Stimulated activated memory B cell treated with anti-CD40 and anti-IgM and Interleukin-4, amounts not matched to agents 10 μg/mL and 1 μg/mL and 100 μg/mL, for 72 hours (primary cell): ENCODE measurements at regions not wholly inside any gene's neighbourhood (a gene's known extent, or its start where the extent isn't known, plus 50 kb on each side); places are given as distances from the start of the nearest gene placed in this dataset.
"Not testable (repeated sequence)": the region's sequence is repeated elsewhere in the genome, so short reads cannot be mapped to it uniquely, and the experiment has no call there.

Experiments used
- ATAC-seq: fragments of 150-1000 bp; cut with Tn5 transposase; 2 replicates; pipeline ENCODE4 v1.10.0; 2021
- H3K27ac Mint-ChIP-seq: one replicate; pipeline ENCODE4 v1.8.0; 2022; ENCODE audit warnings: mild to moderate bottlenecking, mixed read lengths
- H3K27me3 Mint-ChIP-seq: one replicate; pipeline ENCODE4 v1.8.0; 2022; ENCODE audit warnings: mixed read lengths
- H3K36me3 Mint-ChIP-seq: one replicate; pipeline ENCODE4 v1.8.0; 2022; ENCODE audit warnings: mixed read lengths
- H3K4me1 Mint-ChIP-seq: one replicate; pipeline ENCODE4 v1.8.0; 2022; ENCODE audit warnings: mixed read lengths
- H3K4me3 Mint-ChIP-seq: one replicate; pipeline ENCODE4 v1.8.0; 2022; ENCODE audit warnings: mild to moderate bottlenecking, moderate library complexity, mixed read lengths
- H3K9me3 Mint-ChIP-seq: one replicate; pipeline ENCODE4 v1.8.0; 2022; ENCODE audit warnings: mixed read lengths

DNA sequence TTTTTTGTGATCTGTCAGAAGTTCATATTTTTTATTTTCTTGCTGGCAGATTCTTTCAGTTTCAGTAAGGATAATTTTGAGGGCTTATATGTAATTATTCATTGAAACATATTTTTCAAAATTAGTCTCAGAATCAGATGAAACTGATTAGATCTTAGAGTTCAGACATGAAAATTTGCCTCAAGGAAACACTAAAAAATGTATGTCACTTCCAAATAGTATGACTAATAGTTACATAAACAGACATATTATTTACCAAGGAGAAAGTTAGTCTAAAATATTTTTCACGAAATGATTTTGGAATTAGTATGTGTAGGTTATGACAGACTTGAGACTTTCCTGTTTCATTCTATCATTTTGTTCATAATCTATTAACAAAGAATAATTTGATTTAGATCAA is 628.6 kb downstream of the CCDC85A start:
- no peak overlapping the region for H3K27ac Mint-ChIP-seq
- no peaks in the 10 kb centered on the region for H3K9me3 Mint-ChIP-seq
- H3K36me3 Mint-ChIP-seq = no peaks in the 10 kb centered on the region
- no peaks in the 10 kb centered on the region for H3K4me1 Mint-ChIP-seq
- H3K27me3 Mint-ChIP-seq = no peaks in the 10 kb centered on the region
- no peak overlapping the region for H3K4me3 Mint-ChIP-seq
- ATAC-seq = no peak

DNA sequence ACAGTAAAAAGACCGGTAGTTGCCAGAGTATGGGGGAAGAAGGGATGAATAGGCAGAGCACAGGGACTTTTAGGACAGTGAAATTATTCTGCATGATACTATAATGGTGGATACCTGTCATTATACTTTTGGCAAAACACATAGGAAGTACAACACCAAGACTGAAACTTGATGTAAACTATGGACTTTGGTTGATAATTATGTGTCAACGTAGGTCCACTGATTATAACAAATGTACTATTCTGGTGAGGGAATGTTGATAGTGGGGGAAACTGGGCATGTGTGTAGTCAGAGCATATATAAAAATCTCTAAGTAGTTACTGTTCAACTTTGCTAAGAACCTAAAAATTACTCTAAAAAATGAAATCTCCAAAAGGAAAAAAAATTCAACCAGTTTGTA is 629.7 kb downstream of the CCDC85A start:
- Mint-ChIP-seq H3K27me3 (no peaks in the 10 kb centered on the region), H3K27ac (no peak overlapping the region), H3K4me1 (no peaks in the 10 kb centered on the region), H3K4me3 (no peak overlapping the region), H3K36me3 (no peaks in the 10 kb centered on the region), H3K9me3 (no peaks in the 10 kb centered on the region)
- ATAC-seq = no peak

DNA sequence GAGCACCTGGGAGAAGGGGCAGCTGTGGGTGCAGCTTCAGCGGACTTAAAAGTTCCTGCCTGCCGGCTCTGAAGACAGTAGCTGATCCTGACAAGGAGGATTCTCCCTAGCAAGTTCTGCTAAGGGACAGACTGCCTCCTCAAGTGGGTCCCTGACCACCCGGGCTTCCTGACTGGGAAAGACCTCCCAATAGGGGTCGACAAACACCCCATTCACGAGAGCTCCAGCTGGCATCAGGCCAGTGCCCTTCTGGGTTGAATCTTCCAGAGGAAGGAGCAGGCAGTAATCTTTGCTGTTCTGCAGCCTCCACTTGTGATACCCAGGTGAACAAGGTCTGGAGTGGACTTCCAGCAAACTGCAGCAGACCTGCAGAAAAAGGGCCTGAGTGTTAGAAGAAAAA is 632.9 kb downstream of the CCDC85A start:
- peaks cover 3% of the 10 kb centered on the region for H3K9me3 Mint-ChIP-seq
- no peak for ATAC-seq
- H3K4me3 Mint-ChIP-seq = no peak overlapping the region
- H3K27me3 Mint-ChIP-seq = no peaks in the 10 kb centered on the region
- H3K36me3 Mint-ChIP-seq = no peaks in the 10 kb centered on the region
- H3K27ac Mint-ChIP-seq = no peak overlapping the region
- H3K4me1 Mint-ChIP-seq = no peaks in the 10 kb centered on the region

DNA sequence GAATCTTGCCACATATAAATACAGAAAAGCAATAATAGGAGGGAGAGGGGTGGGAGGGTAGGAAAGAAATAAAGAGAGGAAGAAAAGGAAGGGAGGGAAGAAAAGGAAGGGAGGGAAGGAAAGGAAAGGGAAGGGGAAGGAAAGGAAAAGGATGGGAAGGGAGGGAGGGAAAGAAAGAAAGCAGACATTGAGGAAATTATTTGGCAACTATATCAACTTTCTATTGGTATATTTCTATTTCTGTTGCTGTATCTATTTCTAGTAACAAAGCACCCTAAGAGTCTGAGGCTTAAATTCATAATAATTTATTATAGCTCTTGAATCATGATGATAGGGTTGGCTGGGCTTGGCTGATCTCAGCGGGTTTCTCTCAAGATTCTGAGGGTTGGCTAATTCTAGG is 648.0 kb downstream of the CCDC85A start:
- Mint-ChIP-seq H3K27me3 (no peaks in the 10 kb centered on the region), H3K27ac (no peak overlapping the region), H3K4me1 (no peaks in the 10 kb centered on the region), H3K9me3 (no peaks in the 10 kb centered on the region), H3K4me3 (no peak overlapping the region), H3K36me3 (no peaks in the 10 kb centered on the region)
- no peak for ATAC-seq

DNA sequence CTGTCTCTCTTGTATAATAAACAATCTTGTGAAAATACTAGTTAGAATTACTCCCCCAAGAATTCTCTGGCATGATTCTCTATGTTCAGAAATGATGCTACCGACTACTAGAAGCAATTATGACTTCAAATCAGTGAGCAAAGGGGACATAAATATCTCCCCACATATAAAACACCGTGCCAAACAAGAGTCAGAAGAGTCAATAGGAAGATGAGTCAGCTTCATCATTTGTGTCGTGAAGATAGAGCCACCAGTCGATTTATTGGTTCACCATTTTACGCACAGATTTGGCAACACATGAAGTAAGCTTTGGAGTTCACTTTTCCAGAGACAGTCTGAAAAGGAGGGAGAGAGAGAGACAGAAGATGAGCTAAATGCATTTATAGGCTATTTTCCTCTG is 650.9 kb downstream of the CCDC85A start:
- Mint-ChIP-seq H3K27me3 (no peaks in the 10 kb centered on the region), H3K4me1 (no peaks in the 10 kb centered on the region), H3K9me3 (no peaks in the 10 kb centered on the region), H3K4me3 (no peak overlapping the region), H3K27ac (no peak overlapping the region), H3K36me3 (no peaks in the 10 kb centered on the region)
- no peak for ATAC-seq

DNA sequence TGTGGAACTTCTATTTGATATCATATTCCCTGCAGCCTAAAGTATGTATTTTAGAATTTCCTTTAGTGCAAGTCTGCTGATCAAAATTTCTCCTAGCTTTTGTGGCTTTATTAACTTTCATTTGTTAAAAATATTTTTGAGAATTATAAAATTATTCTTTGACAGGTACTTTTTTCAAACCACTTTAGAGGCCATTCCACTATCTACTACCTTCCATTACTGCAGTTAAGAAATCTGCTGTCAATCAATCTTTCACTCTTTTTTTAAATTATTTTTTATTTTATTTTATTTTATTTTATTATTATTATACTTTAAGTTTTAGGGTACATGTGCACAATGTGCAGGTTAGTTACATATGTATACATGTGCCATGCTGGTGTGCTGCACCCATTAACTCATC is 656.2 kb downstream of the CCDC85A start:
- not testable (repeated sequence) for H3K9me3 Mint-ChIP-seq, H3K4me3 Mint-ChIP-seq, H3K27ac Mint-ChIP-seq, ATAC-seq, H3K27me3 Mint-ChIP-seq, H3K36me3 Mint-ChIP-seq, H3K4me1 Mint-ChIP-seq

DNA sequence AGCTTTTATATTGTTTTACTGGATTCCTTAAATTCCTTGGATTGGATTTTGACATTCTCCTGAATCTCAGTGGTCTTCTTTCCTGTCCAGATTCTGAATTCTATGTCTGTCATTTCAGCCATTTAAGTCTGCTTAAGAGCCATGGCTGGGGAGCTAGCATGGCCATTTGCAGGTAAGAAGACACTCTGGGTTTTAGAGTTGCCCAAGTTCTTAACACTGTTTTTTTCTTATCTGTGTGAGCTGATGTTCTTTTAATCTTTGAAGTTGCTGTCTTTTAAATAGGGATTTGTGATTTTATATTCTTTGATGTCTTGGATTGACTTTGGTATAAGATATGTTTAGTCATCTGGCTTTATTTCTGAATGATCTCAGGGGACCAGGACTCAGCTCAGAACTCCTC is 677.2 kb downstream of the CCDC85A start:
- Mint-ChIP-seq H3K27ac (no peak overlapping the region), H3K27me3 (no peaks in the 10 kb centered on the region), H3K36me3 (no peaks in the 10 kb centered on the region), H3K4me1 (no peaks in the 10 kb centered on the region), H3K4me3 (no peak overlapping the region), H3K9me3 (peaks cover 5% of the 10 kb centered on the region)
- ATAC-seq = no peak

DNA sequence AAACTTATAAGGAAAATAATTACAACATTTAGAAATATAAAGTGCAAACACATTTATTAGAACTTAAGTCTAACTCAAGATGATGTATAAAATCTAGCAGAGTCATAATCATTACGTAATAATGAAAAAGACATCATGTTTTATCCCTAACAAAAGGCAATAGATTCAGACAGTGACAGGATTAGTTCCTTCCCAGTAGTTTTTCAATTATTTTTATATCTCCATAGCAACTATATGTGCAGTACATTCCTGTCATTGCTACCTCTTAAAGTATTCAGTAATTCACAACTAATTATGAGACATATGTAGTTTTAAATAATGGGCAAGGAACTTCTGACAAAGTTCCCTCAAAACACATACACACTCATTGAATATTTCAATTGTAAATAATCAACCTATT is 687.9 kb downstream of the CCDC85A start:
- no peak for ATAC-seq
- H3K9me3 Mint-ChIP-seq = no peaks in the 10 kb centered on the region
- H3K4me3 Mint-ChIP-seq = no peak overlapping the region
- H3K36me3 Mint-ChIP-seq = no peaks in the 10 kb centered on the region
- H3K27ac Mint-ChIP-seq = no peak overlapping the region
- no peaks in the 10 kb centered on the region for H3K27me3 Mint-ChIP-seq
- no peaks in the 10 kb centered on the region for H3K4me1 Mint-ChIP-seq

DNA sequence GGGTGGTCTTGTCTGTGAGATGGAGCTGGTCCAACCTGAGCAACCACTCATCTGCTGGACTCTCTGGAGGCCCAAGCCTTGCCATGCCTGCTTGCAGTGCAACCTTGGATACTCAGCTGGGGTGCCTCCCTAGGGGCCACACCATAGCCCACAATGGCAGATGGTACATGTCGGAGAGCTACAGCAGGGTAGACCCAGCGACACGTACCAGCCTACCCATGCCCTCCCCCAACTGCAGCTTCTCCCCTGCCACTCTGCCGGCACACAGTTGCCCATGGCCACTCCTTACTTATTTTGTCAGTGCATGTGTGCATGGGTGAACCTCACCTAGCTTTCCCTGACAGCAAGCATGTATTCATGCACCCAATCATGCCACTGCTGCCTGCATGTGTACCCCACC is 690.9 kb downstream of the CCDC85A start:
- no peaks in the 10 kb centered on the region for H3K4me1 Mint-ChIP-seq
- peak; percentile 50 for ATAC-seq
- H3K27ac Mint-ChIP-seq = no peak overlapping the region
- no peaks in the 10 kb centered on the region for H3K36me3 Mint-ChIP-seq
- H3K4me3 Mint-ChIP-seq = no peak overlapping the region
- peaks cover 2% of the 10 kb centered on the region for H3K9me3 Mint-ChIP-seq
- no peaks in the 10 kb centered on the region for H3K27me3 Mint-ChIP-seq

DNA sequence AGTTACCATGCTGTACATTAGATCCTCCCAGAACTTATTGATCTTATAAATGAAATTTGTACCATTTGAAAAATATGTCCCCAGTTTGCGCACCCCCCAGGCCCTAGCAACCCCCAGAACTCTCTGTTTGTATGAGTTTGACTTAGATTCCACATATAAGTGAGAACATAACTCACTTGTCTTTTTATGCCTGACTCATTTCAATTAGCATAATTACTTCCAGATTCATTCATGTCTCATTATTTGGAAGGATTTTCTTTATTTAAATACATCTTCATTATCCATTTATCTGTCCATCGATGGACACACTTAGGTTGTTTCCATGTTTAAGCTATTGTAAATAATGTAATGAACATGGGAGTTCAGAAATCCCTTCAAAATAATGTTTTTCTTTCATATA is 705.9 kb downstream of the CCDC85A start:
- H3K9me3 Mint-ChIP-seq = no peaks in the 10 kb centered on the region
- no peak overlapping the region for H3K27ac Mint-ChIP-seq
- H3K4me3 Mint-ChIP-seq = no peak overlapping the region
- H3K4me1 Mint-ChIP-seq = no peaks in the 10 kb centered on the region
- no peaks in the 10 kb centered on the region for H3K27me3 Mint-ChIP-seq
- H3K36me3 Mint-ChIP-seq = no peaks in the 10 kb centered on the region
- no peak for ATAC-seq

DNA sequence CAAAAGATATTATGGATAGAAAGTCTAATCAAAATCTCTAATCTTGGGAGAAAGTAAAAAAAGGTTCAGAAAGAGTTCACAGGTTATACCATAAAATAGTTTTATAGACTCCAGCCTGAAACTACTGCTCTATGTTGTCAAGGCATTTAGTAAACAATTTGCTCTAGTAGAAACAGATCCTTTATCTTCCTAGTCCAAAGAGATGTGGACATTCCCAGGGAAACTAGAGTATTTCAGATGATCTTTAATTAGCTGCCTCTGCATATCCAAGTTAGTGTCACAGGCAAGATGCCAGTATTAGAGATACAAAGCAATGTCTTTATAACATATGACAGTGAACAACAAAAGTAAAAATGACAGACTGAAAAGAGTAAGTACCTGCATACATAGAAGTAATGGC is 708.6 kb downstream of the CCDC85A start:
- Mint-ChIP-seq H3K36me3 (no peaks in the 10 kb centered on the region), H3K4me1 (no peaks in the 10 kb centered on the region), H3K4me3 (no peak overlapping the region), H3K27ac (no peak overlapping the region), H3K9me3 (no peaks in the 10 kb centered on the region), H3K27me3 (no peaks in the 10 kb centered on the region)
- ATAC-seq = no peak

DNA sequence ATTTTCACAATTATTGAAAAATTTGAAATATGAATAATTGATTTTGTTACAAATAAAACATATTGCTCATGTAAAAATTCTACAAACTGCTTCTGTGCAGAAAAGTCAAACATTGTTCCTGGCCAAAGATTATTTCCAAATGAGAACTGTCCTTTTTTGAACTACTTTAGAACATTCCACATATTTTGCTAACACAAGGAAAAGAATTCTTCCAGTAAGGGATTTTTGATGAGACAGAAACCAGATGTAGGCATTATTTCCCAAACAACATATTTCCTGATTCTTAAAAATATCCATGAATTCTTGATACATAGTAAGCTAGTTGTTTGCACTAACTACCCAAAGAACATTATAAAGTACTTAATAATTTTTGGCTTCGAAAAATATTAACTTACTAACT is 715.2 kb downstream of the CCDC85A start:
- Mint-ChIP-seq H3K27ac (no peak overlapping the region), H3K4me1 (no peaks in the 10 kb centered on the region), H3K36me3 (no peaks in the 10 kb centered on the region), H3K4me3 (no peak overlapping the region), H3K27me3 (no peaks in the 10 kb centered on the region), H3K9me3 (peaks cover 4% of the 10 kb centered on the region)
- no peak for ATAC-seq

DNA sequence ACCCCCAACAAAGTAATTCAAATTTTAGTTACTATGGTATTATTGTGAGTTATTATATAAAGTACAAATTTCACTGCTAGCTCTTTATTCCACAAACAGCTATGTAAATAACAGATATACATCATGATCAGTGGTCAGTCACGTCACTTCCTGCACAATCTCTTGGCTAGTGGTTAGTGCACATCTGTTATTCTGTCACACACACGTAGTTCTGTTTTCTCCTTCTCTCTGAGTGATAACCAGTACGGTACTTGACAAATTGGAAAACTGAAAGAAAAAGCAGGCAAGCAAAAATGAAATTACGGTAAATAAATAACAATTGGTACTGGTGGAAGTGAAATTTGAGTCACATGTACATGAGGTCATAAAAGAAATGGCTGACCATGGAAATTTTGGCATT is 728.7 kb downstream of the CCDC85A start:
- H3K27me3 Mint-ChIP-seq = no peaks in the 10 kb centered on the region
- H3K27ac Mint-ChIP-seq = no peak overlapping the region
- no peak overlapping the region for H3K4me3 Mint-ChIP-seq
- H3K36me3 Mint-ChIP-seq = no peaks in the 10 kb centered on the region
- peaks cover 14% of the 10 kb centered on the region for H3K9me3 Mint-ChIP-seq
- H3K4me1 Mint-ChIP-seq = no peaks in the 10 kb centered on the region
- no peak for ATAC-seq

DNA sequence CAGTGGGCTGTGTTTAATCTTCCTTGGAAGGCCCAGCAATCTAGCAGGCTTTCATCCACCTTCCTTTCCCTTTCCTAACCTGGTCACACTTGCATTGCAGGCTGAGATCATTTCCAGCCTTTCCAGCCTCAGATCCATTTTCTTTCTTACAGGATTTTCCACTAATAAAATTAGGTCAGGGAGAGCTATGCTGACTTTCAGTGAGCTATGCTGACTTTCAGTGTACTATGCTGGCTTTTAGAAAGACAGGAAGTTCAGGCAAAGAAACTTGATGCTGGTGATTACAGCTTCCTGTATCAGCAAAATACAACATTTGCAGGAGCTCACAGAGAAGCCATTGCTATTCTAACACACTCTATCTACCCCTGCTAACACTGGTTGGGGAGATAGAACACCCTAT is 735.0 kb downstream of the CCDC85A start:
- H3K4me1 Mint-ChIP-seq = no peaks in the 10 kb centered on the region
- H3K27ac Mint-ChIP-seq = no peak overlapping the region
- no peak for ATAC-seq
- no peaks in the 10 kb centered on the region for H3K36me3 Mint-ChIP-seq
- no peak overlapping the region for H3K4me3 Mint-ChIP-seq
- no peaks in the 10 kb centered on the region for H3K27me3 Mint-ChIP-seq
- peaks cover 11% of the 10 kb centered on the region for H3K9me3 Mint-ChIP-seq

DNA sequence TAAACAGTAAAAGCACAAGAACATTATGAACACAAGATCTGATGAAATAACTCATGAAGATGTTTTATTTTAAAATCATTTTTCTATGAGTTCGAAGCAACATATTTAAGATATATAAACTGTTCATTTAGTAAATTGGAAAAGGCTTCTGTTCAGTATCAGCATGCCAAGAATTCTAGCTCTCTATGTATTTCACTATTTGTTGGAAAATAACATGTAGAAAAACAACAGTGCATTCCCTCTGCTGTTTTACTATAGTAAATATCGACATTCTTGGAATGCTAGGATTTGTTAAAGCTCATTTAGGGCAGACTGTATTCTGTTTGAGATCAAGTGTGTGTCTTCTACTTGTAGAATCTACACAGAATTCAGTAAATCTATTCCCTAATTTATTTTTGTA is 750.2 kb downstream of the CCDC85A start:
- no peaks in the 10 kb centered on the region for H3K4me1 Mint-ChIP-seq
- H3K27ac Mint-ChIP-seq = no peak overlapping the region
- ATAC-seq = no peak
- H3K4me3 Mint-ChIP-seq = no peak overlapping the region
- H3K27me3 Mint-ChIP-seq = no peaks in the 10 kb centered on the region
- no peaks in the 10 kb centered on the region for H3K36me3 Mint-ChIP-seq
- H3K9me3 Mint-ChIP-seq = peaks cover 2% of the 10 kb centered on the region

DNA sequence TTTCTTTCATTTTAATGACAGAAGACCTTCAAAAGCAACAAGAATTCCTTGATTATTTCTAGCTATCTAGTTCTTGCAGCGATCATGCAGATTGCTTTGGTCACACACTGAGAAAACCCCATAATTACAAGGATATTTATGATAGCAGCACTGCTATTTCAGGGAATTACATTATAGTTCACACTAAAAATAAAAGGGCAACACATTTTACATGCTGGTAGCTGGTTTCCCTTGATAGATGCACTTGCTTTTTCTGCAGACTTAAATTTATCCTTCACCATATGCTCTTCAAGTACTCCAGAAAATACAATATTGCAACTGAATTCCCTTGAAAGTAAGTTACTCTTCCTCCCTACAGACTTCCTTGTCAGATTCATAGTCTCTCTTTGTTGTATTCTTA is 751.1 kb downstream of the CCDC85A start:
- Mint-ChIP-seq H3K27me3 (no peaks in the 10 kb centered on the region), H3K27ac (no peak overlapping the region), H3K9me3 (no peaks in the 10 kb centered on the region), H3K4me1 (no peaks in the 10 kb centered on the region), H3K36me3 (no peaks in the 10 kb centered on the region), H3K4me3 (no peak overlapping the region)
- no peak for ATAC-seq

DNA sequence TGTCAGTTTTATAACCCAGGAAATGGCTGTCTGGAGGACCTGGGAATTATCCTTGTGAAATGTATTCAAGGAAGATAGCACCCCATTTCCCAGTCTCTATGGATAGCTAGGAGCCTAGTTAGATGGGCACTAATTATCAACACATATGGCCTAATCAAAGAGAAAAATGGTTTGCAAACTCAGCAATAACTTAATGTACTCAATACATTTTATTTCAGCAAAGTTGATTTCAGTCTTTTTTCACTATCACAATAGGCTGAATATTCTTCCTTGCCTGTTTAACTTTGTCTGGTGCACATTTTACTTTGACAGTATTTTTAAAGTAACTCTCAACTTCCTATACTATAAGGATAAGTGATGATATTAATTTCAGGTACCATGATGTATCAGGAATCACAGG is 756.3 kb downstream of the CCDC85A start:
- no peak for ATAC-seq
- Mint-ChIP-seq H3K36me3 (no peaks in the 10 kb centered on the region), H3K4me3 (no peak overlapping the region), H3K4me1 (no peaks in the 10 kb centered on the region), H3K27me3 (no peaks in the 10 kb centered on the region), H3K27ac (no peak overlapping the region), H3K9me3 (peaks cover 12% of the 10 kb centered on the region)
